Liver (tissue), 2 donors: ENCODE measurements at regions not wholly inside any gene's neighbourhood (a gene's known extent, or its start where the extent isn't known, plus 50 kb on each side); places are given as distances from the start of the nearest gene placed in this dataset.

Experiments
- TF ChIP-seq, protein P1 (sequence below): fragments of 150-350 bp; IDR thresholded peaks from 2 replicates; pipeline ENCODE4 v1.5.1; 2017; ENCODE audit warnings: improper control_type of control experiment, low read depth, low read length; ENCODE audit not compliant: missing input control
- TF ChIP-seq, protein P2 (sequence below): IDR thresholded peaks from 2 replicates; pipeline ENCODE4 v1.6.1; 2016; ENCODE audit warnings: antibody characterized with exemption, mild to moderate bottlenecking
- donor health status: healthy.

DNA sequence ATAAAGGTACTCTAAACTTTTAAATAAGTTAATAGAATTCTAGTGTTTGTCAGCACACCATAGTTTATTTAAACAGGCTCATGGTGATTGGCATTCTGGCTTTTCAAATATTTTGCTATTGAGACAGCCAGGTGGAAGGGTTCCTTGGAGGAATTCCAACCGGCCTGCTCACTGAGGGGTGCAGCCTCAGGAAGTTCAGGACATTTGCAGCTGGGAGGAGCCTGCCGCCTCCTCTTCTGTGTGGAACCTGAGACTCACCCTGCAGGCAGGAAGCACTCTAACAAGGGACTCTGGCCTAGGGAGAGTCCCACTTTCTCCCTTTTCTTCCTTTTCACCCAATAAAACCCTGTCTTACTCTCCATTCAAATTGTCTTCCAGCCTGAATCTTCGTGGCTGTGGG, 1328.0 kb downstream of the FSTL5 start:
- TF ChIP-seq, protein P1, sequence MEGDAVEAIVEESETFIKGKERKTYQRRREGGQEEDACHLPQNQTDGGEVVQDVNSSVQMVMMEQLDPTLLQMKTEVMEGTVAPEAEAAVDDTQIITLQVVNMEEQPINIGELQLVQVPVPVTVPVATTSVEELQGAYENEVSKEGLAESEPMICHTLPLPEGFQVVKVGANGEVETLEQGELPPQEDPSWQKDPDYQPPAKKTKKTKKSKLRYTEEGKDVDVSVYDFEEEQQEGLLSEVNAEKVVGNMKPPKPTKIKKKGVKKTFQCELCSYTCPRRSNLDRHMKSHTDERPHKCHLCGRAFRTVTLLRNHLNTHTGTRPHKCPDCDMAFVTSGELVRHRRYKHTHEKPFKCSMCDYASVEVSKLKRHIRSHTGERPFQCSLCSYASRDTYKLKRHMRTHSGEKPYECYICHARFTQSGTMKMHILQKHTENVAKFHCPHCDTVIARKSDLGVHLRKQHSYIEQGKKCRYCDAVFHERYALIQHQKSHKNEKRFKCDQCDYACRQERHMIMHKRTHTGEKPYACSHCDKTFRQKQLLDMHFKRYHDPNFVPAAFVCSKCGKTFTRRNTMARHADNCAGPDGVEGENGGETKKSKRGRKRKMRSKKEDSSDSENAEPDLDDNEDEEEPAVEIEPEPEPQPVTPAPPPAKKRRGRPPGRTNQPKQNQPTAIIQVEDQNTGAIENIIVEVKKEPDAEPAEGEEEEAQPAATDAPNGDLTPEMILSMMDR = no peak
- TF ChIP-seq, protein P2, sequence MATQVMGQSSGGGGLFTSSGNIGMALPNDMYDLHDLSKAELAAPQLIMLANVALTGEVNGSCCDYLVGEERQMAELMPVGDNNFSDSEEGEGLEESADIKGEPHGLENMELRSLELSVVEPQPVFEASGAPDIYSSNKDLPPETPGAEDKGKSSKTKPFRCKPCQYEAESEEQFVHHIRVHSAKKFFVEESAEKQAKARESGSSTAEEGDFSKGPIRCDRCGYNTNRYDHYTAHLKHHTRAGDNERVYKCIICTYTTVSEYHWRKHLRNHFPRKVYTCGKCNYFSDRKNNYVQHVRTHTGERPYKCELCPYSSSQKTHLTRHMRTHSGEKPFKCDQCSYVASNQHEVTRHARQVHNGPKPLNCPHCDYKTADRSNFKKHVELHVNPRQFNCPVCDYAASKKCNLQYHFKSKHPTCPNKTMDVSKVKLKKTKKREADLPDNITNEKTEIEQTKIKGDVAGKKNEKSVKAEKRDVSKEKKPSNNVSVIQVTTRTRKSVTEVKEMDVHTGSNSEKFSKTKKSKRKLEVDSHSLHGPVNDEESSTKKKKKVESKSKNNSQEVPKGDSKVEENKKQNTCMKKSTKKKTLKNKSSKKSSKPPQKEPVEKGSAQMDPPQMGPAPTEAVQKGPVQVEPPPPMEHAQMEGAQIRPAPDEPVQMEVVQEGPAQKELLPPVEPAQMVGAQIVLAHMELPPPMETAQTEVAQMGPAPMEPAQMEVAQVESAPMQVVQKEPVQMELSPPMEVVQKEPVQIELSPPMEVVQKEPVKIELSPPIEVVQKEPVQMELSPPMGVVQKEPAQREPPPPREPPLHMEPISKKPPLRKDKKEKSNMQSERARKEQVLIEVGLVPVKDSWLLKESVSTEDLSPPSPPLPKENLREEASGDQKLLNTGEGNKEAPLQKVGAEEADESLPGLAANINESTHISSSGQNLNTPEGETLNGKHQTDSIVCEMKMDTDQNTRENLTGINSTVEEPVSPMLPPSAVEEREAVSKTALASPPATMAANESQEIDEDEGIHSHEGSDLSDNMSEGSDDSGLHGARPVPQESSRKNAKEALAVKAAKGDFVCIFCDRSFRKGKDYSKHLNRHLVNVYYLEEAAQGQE = no peak
